ENCODE measurements at regions not wholly inside any gene's neighbourhood (a gene's known extent, or its start where the extent isn't known, plus 50 kb on each side); places are given as distances from the start of the nearest gene placed in this dataset.
A peak's percentile ranks its signal among the peaks of the same experiment; 100 is the strongest.

DNA sequence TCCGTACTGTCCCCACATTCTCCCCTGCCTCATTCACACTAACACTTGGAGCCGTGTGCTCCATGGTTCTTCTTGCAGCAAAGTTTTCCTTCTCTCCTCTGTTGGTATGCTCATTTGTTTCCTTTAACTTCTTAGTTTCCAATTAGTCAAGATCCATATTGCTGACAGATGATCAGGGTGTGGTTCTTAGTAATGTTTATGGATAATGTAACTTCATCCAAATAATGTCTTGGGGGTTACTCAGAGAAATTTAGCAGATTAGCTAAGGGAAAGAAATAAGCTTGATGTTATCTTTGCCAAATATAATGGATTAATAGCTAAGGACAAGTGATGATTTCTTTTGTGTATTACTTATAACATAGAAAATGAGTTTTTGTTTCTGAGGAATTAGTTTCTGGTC, 174.4 kb downstream of the NUFIP1 start:
- H3K4me3 ChIP-seq, result no peak overlapping the region
- no peak for TF ChIP-seq KDM1A (IDR thresholded peaks at IDR 0.05; ENCODE audit: low read depth)
- TF ChIP-seq ZC3H11A (IDR thresholded peaks at IDR 0.05), result no peak
- no peak for TF ChIP-seq JUN (IDR thresholded peaks at IDR 0.05)
- TF ChIP-seq RNF2 (IDR thresholded peaks at IDR 0.05; ENCODE audit: borderline replicate concordance, low read depth), result no peak
- no peak for TF ChIP-seq BHLHE40 (IDR thresholded peaks at IDR 0.05; ENCODE audit: low read depth, low read length)
- TF ChIP-seq, protein P1, sequence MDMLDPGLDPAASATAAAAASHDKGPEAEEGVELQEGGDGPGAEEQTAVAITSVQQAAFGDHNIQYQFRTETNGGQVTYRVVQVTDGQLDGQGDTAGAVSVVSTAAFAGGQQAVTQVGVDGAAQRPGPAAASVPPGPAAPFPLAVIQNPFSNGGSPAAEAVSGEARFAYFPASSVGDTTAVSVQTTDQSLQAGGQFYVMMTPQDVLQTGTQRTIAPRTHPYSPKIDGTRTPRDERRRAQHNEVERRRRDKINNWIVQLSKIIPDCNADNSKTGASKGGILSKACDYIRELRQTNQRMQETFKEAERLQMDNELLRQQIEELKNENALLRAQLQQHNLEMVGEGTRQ (IDR thresholded peaks at IDR 0.05), result no peak
- no peak for TF ChIP-seq KDM5A (IDR thresholded peaks at IDR 0.05)
- TF ChIP-seq, protein P2, sequence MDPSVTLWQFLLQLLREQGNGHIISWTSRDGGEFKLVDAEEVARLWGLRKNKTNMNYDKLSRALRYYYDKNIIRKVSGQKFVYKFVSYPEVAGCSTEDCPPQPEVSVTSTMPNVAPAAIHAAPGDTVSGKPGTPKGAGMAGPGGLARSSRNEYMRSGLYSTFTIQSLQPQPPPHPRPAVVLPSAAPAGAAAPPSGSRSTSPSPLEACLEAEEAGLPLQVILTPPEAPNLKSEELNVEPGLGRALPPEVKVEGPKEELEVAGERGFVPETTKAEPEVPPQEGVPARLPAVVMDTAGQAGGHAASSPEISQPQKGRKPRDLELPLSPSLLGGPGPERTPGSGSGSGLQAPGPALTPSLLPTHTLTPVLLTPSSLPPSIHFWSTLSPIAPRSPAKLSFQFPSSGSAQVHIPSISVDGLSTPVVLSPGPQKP (IDR thresholded peaks at IDR 0.05; ENCODE audit: low read depth, low read length), result no peak
- TF ChIP-seq RFX5 (IDR thresholded peaks at IDR 0.05), result no peak
- TF ChIP-seq, protein P3, sequence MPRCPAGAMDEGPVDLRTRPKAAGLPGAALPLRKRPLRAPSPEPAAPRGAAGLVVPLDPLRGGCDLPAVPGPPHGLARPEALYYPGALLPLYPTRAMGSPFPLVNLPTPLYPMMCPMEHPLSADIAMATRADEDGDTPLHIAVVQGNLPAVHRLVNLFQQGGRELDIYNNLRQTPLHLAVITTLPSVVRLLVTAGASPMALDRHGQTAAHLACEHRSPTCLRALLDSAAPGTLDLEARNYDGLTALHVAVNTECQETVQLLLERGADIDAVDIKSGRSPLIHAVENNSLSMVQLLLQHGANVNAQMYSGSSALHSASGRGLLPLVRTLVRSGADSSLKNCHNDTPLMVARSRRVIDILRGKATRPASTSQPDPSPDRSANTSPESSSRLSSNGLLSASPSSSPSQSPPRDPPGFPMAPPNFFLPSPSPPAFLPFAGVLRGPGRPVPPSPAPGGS (IDR thresholded peaks at IDR 0.05), result no peak
- no peak for TF ChIP-seq SREBF2 (IDR thresholded peaks at IDR 0.05)
- TF ChIP-seq, protein P4, sequence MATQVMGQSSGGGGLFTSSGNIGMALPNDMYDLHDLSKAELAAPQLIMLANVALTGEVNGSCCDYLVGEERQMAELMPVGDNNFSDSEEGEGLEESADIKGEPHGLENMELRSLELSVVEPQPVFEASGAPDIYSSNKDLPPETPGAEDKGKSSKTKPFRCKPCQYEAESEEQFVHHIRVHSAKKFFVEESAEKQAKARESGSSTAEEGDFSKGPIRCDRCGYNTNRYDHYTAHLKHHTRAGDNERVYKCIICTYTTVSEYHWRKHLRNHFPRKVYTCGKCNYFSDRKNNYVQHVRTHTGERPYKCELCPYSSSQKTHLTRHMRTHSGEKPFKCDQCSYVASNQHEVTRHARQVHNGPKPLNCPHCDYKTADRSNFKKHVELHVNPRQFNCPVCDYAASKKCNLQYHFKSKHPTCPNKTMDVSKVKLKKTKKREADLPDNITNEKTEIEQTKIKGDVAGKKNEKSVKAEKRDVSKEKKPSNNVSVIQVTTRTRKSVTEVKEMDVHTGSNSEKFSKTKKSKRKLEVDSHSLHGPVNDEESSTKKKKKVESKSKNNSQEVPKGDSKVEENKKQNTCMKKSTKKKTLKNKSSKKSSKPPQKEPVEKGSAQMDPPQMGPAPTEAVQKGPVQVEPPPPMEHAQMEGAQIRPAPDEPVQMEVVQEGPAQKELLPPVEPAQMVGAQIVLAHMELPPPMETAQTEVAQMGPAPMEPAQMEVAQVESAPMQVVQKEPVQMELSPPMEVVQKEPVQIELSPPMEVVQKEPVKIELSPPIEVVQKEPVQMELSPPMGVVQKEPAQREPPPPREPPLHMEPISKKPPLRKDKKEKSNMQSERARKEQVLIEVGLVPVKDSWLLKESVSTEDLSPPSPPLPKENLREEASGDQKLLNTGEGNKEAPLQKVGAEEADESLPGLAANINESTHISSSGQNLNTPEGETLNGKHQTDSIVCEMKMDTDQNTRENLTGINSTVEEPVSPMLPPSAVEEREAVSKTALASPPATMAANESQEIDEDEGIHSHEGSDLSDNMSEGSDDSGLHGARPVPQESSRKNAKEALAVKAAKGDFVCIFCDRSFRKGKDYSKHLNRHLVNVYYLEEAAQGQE (IDR thresholded peaks at IDR 0.05), result no peak
- TF ChIP-seq RAD21 (conservative IDR thresholded peaks at IDR 0.05 in 1 of 2, IDR thresholded peaks at IDR 0.05 in 1 of 2), result no peak

DNA sequence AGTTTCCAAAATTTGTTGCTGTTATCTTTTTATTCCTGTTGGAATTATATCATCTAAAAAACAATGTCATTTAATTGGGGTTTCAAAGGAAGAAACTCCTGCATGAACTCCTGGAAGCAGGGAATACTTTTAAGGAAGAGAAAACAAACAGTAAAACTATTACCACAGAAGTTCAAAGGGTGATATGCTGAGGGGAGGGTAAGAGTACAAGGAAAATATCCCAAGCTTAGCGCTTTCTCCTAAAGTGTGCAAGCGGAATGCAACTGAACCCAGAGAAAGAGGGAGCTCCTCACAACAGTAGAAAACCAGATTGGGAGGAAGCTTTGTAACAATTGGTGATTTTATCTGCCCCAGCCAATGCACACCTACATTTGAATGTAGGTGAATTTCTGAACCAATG, 175.1 kb downstream of the NUFIP1 start:
- ChIA-PET CTCF (no interaction called here), POLR2A (no interaction called here)
- Histone ChIP-seq H3K27ac (peak overlapping the region; percentile 92; a peak in 5 of 6 replicates), H3K9me3 (no peaks in the 10 kb centered on the region), H3K4me1 (peaks cover 77% of the 10 kb centered on the region), H3K4me2 (no peak overlapping the region), H3K4me3 (no peak overlapping the region)
- no peak for ATAC-seq
- no peak for FAIRE-seq
- TF ChIP-seq TFCP2L1 (CRISPR knock-in tag; IDR thresholded peaks at IDR 0.05), result no peak
- TF ChIP-seq HDAC2 (IDR thresholded peaks at IDR 0.05), result no peak
- TF ChIP-seq HOXB13 (CRISPR knock-in tag; IDR thresholded peaks at IDR 0.05; ENCODE audit: low read depth), result no peak
- no peak for TF ChIP-seq HOXB5 (CRISPR knock-in tag; IDR thresholded peaks at IDR 0.05)
- no peak for TF ChIP-seq PHF8 (IDR thresholded peaks at IDR 0.05; ENCODE audit: borderline replicate concordance, low read depth)
- no peak for DNase-seq (ENCODE audit: low read depth in 1 of 2, low spot score in 1 of 2)
- 93% methylated on average over 2 of the region's 2 CpGs for WGBS (ENCODE audit: missing lambda C conversion rate)

More for the DNA sequence above, 174.4 kb downstream of the NUFIP1 start:
- Histone ChIP-seq H3K27ac (peak overlapping the region; percentile 92), H3K4me2 (peak overlapping the region; percentile 55), H3K4me1 (peaks cover 83% of the 10 kb centered on the region), H3K9me3 (no peaks in the 10 kb centered on the region)
- WGBS (ENCODE audit: missing lambda C conversion rate), result 92% methylated on average over 2 of the region's 2 CpGs
- ChIA-PET CTCF (interaction anchor here (1.0 to 2.0 kb wide), 2 partner anchors 10 to 332 kb away, joined by 4 to 7 read pairs; no protein-coding TSS in a partner anchor), POLR2A (interaction anchor here (1.2 kb wide), 2 partner anchors 237 to 238 kb away, joined by 5 to 6 read pairs; partner anchors contain the start of gene TSC22D1)
- DNase-seq (ENCODE audit: low read depth in 1 of 2, low spot score in 1 of 2), result no peak
- ATAC-seq, result no peak
- FAIRE-seq, result no peak
